Keratinocyte (primary cell): ENCODE measurements at regions not wholly inside any gene's neighbourhood (a gene's known extent, or its start where the extent isn't known, plus 50 kb on each side); places are given as distances from the start of the nearest gene placed in this dataset.

Experiments used
- CTCF ChIP-seq, 3 experiments: IDR thresholded peaks in 1 of 3; conservative IDR thresholded peaks in 1 of 3; optimal IDR thresholded peaks in 1 of 3; 2 replicates in 2 of 3; 3 replicates in 1 of 3; pipeline versions ENCODE3 to v1.5.1; 2011; ENCODE audit warnings: low read length in 3 of 3, mild to moderate bottlenecking in 3 of 3, moderate library complexity in 2 of 3, control low read depth in 1 of 3, inconsistent platforms in 1 of 3; ENCODE audit not compliant: insufficient read depth in 2 of 3; ENCODE audit errors: extremely low read depth in 1 of 3
- EZH2 ChIP-seq: IDR thresholded peaks from one replicate; pipeline ENCODE4 v1.6.1; 2012; ENCODE audit warnings: inconsistent platforms, mild to moderate bottlenecking, low read length, moderate library complexity

- TF ChIP-seq CTCF (optimal IDR thresholded peaks at IDR 0.05 in 1 of 3, IDR thresholded peaks at IDR 0.05 in 1 of 3, conservative IDR thresholded peaks at IDR 0.05 in 1 of 3; ENCODE audit: extremely low read depth in 1 of 3, insufficient read depth in 2 of 3, low read length in 3 of 3) (no peak), EZH2 (no peak)
Observed at GRCh38 chr6:43840490-43841218, 70.6 kb downstream of the VEGFA start.
